CD14-positive monocyte (primary cell): ENCODE measurements at regions not wholly inside any gene's neighbourhood (a gene's known extent, or its start where the extent isn't known, plus 50 kb on each side); places are given as distances from the start of the nearest gene placed in this dataset.

Source experiments
- DNase-seq, 3 donors: peaks; one replicate each; pipeline ENCODE4 v3.0.0-alpha.2; 2011 to 2022
- H2AFZ ChIP-seq: 2 replicates; pipeline ENCODE4 v1.6.0; 2012; ENCODE audit warnings: mild to moderate bottlenecking, low read depth, low read length, inconsistent platforms; ENCODE audit not compliant: insufficient read depth, poor library complexity, severe bottlenecking
- H3K27ac ChIP-seq, 2 donors: 1 replicate in 1 of 2; 2 replicates in 1 of 2; pipeline ENCODE4 v1.5.1; 2012 to 2013; ENCODE audit warnings: low read length in 2 of 2, control low read depth in 1 of 2, inconsistent platforms in 1 of 2, low read depth in 1 of 2, mild to moderate bottlenecking in 1 of 2
- H3K27me3 ChIP-seq, 2 donors: one replicate each; pipeline versions ENCODE4 v1.6.0 to v1.6.1; 2011 to 2013; ENCODE audit warnings: low read length in 2 of 2; ENCODE audit not compliant: control insufficient read depth in 2 of 2, insufficient read depth in 2 of 2
- H3K36me3 ChIP-seq, 2 donors: replicated peaks in 1 of 2; 1 replicate in 1 of 2; 2 replicates in 1 of 2; pipeline versions ENCODE4 v1.5.1 to v1.6.1; 2012 to 2013; ENCODE audit warnings: low read length in 2 of 2, control low read depth in 1 of 2, inconsistent platforms in 1 of 2, mild to moderate bottlenecking in 1 of 2; ENCODE audit not compliant: insufficient read depth in 2 of 2, control insufficient read depth in 1 of 2
- H3K4me1 ChIP-seq, 2 donors: 1 replicate in 1 of 2; 2 replicates in 1 of 2; pipeline versions ENCODE4 v1.5.1 to v1.6.1; 2012 to 2013; ENCODE audit warnings: low read length in 2 of 2, control low read depth in 1 of 2, inconsistent platforms in 1 of 2, mild to moderate bottlenecking in 1 of 2, moderate library complexity in 1 of 2; ENCODE audit not compliant: insufficient read depth in 2 of 2, control insufficient read depth in 1 of 2
- H3K4me2 ChIP-seq: replicated peaks from 2 replicates; pipeline ENCODE3; 2012; ENCODE audit warnings: low read length, moderate library complexity, mild to moderate bottlenecking; ENCODE audit not compliant: poor library complexity, severe bottlenecking; ENCODE audit errors: extremely low read depth
- H3K4me3 ChIP-seq, 3 experiments: fragments of 200-600 bp in 1 of 3; sonication (generic) in 1 of 3; replicated peaks in 1 of 3; 1 replicate in 2 of 3; 2 replicates in 1 of 3; pipeline ENCODE4 v1.5.1; 2011 to 2013; ENCODE audit warnings: low read length in 3 of 3, mild to moderate bottlenecking in 3 of 3, control low read depth in 2 of 3, low read depth in 2 of 3, inconsistent platforms in 1 of 3, moderate library complexity in 1 of 3
- H3K79me2 ChIP-seq: 2 replicates; pipeline ENCODE4 v1.6.0; 2012; ENCODE audit warnings: mild to moderate bottlenecking, control low read depth, inconsistent platforms, low read length, moderate library complexity; ENCODE audit not compliant: insufficient read depth
- H3K9ac ChIP-seq: 2 replicates; pipeline ENCODE4 v1.6.0; 2017; ENCODE audit warnings: low read length, mild to moderate bottlenecking; ENCODE audit not compliant: insufficient read depth, poor library complexity, severe bottlenecking
- H3K9me3 ChIP-seq, 2 donors: replicated peaks in 1 of 2; 1 replicate in 1 of 2; 2 replicates in 1 of 2; pipeline versions ENCODE4 v1.5.1 to v1.6.1; 2012 to 2013; ENCODE audit warnings: low read length in 2 of 2, control low read depth in 1 of 2; ENCODE audit not compliant: control insufficient read depth in 1 of 2, insufficient read depth in 1 of 2
- H4K20me1 ChIP-seq: 2 replicates; pipeline ENCODE4 v1.6.0; 2012; ENCODE audit warnings: mild to moderate bottlenecking, low read length, control low read depth, moderate library complexity; ENCODE audit not compliant: insufficient read depth
- H3K27ac Mint-ChIP-seq, 7 donors: one replicate each; pipeline ENCODE4 v1.8.0; 2020; ENCODE audit warnings: mild to moderate bottlenecking in 7 of 7, mixed read lengths in 7 of 7, moderate library complexity in 6 of 7, inconsistent platforms in 2 of 7
- H3K27me3 Mint-ChIP-seq, 3 donors: one replicate each; pipeline ENCODE4 v1.8.0; 2021 to 2022; ENCODE audit warnings: low read depth in 3 of 3, mild to moderate bottlenecking in 3 of 3, mixed read lengths in 3 of 3, moderate library complexity in 3 of 3, inconsistent platforms in 1 of 3
- H3K36me3 Mint-ChIP-seq, 2 donors: one replicate each; pipeline ENCODE4 v1.8.0; 2020; ENCODE audit warnings: mixed read lengths in 2 of 2, inconsistent platforms in 1 of 2, mild to moderate bottlenecking in 1 of 2
- H3K4me1 Mint-ChIP-seq: one replicate; pipeline ENCODE4 v1.8.0; 2020; ENCODE audit warnings: mild to moderate bottlenecking, mixed read lengths
- H3K4me3 Mint-ChIP-seq, 2 donors: one replicate each; pipeline ENCODE4 v1.8.0; 2020; ENCODE audit warnings: mild to moderate bottlenecking in 2 of 2, mixed read lengths in 2 of 2, moderate library complexity in 1 of 2
- H3K9me3 Mint-ChIP-seq, 7 donors: one replicate each; pipeline ENCODE4 v1.8.0; 2020 to 2022; ENCODE audit warnings: mixed read lengths in 7 of 7, mild to moderate bottlenecking in 6 of 7, moderate library complexity in 6 of 7, inconsistent platforms in 2 of 7
- whole genome bisulfite sequencing: methylation state at CpG from one replicate; pipeline ENCODE4 v1.1.5; 2013; ENCODE audit warnings: missing lambda C conversion rate; ENCODE audit not compliant: insufficient coverage; 5-methylcytosine and 5-hydroxymethylcytosine counted together
- intact Hi-C, 2 donors: fragments of 100-400 bp; cut with micrococcal nuclease; formaldehyde crosslinking; loops; one replicate each; pipeline versions ENCODE4 v1.15.0 to v1.15.1; 2023
- TF ChIP-seq, protein P1 (sequence below): fragments of 200-600 bp; IDR thresholded peaks from one replicate; pipeline ENCODE4 v1.8.0; 2022; ENCODE audit warnings: antibody characterized with exemption, mild to moderate bottlenecking

DNA sequence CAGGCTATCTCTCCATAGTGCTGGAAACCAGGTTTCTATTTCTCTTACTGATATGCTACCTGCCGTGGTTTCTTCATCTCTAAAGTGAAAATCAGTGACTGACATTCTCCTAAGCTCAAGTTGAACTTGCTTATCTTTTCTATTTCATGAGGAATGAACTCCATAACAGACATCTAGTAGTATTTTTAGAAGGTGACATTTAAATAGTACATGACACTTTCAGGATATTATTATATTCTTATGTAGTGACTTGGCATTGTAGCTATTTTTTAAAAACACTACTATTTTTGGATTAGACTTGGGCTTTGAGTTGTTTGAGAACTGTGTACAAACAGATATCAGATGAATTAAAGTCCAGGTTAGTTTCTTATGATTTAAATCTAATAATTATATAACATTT is 1381.8 kb downstream of the DSC3 start:
- Histone ChIP-seq H3K27ac (no peak overlapping the region), H3K79me2 (no peaks in the 10 kb centered on the region), H3K36me3 (no peaks in the 10 kb centered on the region), H3K27me3 (no peaks in the 10 kb centered on the region), H2AFZ (no peak overlapping the region), H4K20me1 (no peaks in the 10 kb centered on the region), H3K4me2 (no peak overlapping the region), H3K9ac (no peak overlapping the region), H3K4me3 (no peak overlapping the region), H3K9me3 (no peaks in the 10 kb centered on the region), H3K4me1 (no peaks in the 10 kb centered on the region)
- H3K4me1 Mint-ChIP-seq, result no peaks in the 10 kb centered on the region
- TF ChIP-seq, protein P1, sequence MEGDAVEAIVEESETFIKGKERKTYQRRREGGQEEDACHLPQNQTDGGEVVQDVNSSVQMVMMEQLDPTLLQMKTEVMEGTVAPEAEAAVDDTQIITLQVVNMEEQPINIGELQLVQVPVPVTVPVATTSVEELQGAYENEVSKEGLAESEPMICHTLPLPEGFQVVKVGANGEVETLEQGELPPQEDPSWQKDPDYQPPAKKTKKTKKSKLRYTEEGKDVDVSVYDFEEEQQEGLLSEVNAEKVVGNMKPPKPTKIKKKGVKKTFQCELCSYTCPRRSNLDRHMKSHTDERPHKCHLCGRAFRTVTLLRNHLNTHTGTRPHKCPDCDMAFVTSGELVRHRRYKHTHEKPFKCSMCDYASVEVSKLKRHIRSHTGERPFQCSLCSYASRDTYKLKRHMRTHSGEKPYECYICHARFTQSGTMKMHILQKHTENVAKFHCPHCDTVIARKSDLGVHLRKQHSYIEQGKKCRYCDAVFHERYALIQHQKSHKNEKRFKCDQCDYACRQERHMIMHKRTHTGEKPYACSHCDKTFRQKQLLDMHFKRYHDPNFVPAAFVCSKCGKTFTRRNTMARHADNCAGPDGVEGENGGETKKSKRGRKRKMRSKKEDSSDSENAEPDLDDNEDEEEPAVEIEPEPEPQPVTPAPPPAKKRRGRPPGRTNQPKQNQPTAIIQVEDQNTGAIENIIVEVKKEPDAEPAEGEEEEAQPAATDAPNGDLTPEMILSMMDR, result no peak
- peaks cover 0 to 1% (median 0%) of the 10 kb centered on the region in 7 donors for H3K9me3 Mint-ChIP-seq
- H3K27ac Mint-ChIP-seq, result no peak overlapping the region
- no peak for DNase-seq
- intact Hi-C loops, result no loop called here
- no peaks in the 10 kb centered on the region for H3K36me3 Mint-ChIP-seq
- WGBS, result 80% methylated on average over 1 of the region's 1 CpG
- H3K4me3 Mint-ChIP-seq, result no peak overlapping the region
- peaks cover 0 to 1% (median 0%) of the 10 kb centered on the region in 3 donors for H3K27me3 Mint-ChIP-seq

DNA sequence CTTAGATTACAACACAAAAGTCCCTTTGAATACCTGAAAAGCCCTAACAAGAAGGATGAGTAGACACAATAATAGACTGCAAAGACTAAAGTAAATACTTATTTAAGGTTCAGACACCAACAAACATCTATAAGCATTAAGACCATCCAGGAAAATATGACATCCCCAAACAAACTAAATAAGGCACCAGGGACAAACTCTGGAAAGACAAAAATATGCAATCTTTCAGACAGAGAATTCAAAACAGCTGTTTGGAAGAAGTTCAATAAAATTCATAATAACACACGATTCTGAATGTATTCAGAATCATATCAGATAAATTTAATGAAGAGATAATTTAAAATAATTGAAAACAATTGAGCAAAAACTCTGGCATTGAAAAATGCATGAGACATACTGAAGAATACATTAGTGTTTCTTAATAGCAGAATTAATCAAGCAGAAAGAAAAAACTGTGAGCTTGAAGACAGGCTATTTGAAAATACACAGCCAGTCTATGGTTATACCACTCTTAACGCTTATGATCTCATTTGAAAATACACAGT is 1388.8 kb downstream of the DSC3 start:
- no peak overlapping the region for H3K9ac ChIP-seq
- no peaks in the 10 kb centered on the region for H3K27me3 ChIP-seq
- Mint-ChIP-seq H3K27ac (no peak overlapping the region), H3K9me3 (peaks cover 2 to 12% (median 3%) of the 10 kb centered on the region in 7 donors), H3K27me3 (no peaks in the 10 kb centered on the region), H3K4me3 (no peak overlapping the region), H3K36me3 (no peaks in the 10 kb centered on the region), H3K4me1 (no peaks in the 10 kb centered on the region)
- H3K4me2 ChIP-seq, result no peak overlapping the region
- TF ChIP-seq, protein P1, result no peak
- H3K79me2 ChIP-seq, result no peaks in the 10 kb centered on the region
- no peaks in the 10 kb centered on the region for H3K36me3 ChIP-seq
- no peaks in the 10 kb centered on the region for H4K20me1 ChIP-seq
- intact Hi-C loops, result no loop called here
- no CpG with 5 or more reads among the region's 2 CpGs for WGBS
- H2AFZ ChIP-seq, result no peak overlapping the region
- H3K4me1 ChIP-seq, result no peaks in the 10 kb centered on the region
- H3K4me3 ChIP-seq, result no peak overlapping the region
- no peak for DNase-seq
- H3K9me3 ChIP-seq, result peaks cover 9 to 18% of the 10 kb centered on the region in 2 donors
- H3K27ac ChIP-seq, result no peak overlapping the region
